B cell (primary cell): ENCODE measurements at regions not wholly inside any gene's neighbourhood (a gene's known extent, or its start where the extent isn't known, plus 50 kb on each side); places are given as distances from the start of the nearest gene placed in this dataset.

Source experiments
- ATAC-seq: fragments of 200-7000 bp; cut with Tn5 transposase; one replicate; pipeline ENCODE4 v1.10.0; 2021; ENCODE audit warnings: low read depth, mild to moderate bottlenecking, moderate number of reproducible peaks, moderate library complexity
- CTCF ChIA-PET: fragments of 350-600 bp; sonication (Branson Sonifier 250); formaldehyde crosslinking; loops from one replicate; lab custom pipeline; 2021; ENCODE audit warnings: antibody characterized with exemption, inconsistent platforms; lab: Charles Lee
- POLR2A ChIA-PET: fragments of 350-600 bp; sonication (Branson Sonifier 250); formaldehyde crosslinking; loops from one replicate; lab custom pipeline; 2021; ENCODE audit warnings: antibody characterized with exemption; lab: Charles Lee
- DNase-seq: peaks from one replicate; pipeline ENCODE4 v3.0.0; 2013
- H2AFZ ChIP-seq: 2 replicates; pipeline ENCODE4 v1.6.1; 2012; ENCODE audit warnings: mild to moderate bottlenecking, low read depth, low read length; ENCODE audit not compliant: insufficient read depth, poor library complexity, severe bottlenecking
- H3K27ac ChIP-seq, 2 donors: 1 replicate in 1 of 2; 2 replicates in 1 of 2; pipeline ENCODE4 v1.5.1; 2012 to 2013; ENCODE audit warnings: low read length in 2 of 2, mild to moderate bottlenecking in 2 of 2, moderate library complexity in 1 of 2
- H3K27me3 ChIP-seq, 4 experiments: fragments of 200-600 bp in 1 of 4; sonication (generic) in 1 of 4; replicated peaks in 1 of 4; 1 replicate in 2 of 4; 2 replicates in 2 of 4; pipeline versions ENCODE4 v1.6.1 to v1.7.0; 2013 to 2016; ENCODE audit warnings: low read length in 3 of 4, mild to moderate bottlenecking in 2 of 4, mixed read lengths in 1 of 4, moderate library complexity in 1 of 4; ENCODE audit not compliant: insufficient read depth in 4 of 4, control insufficient read depth in 3 of 4; ENCODE audit errors: control extremely low read depth in 1 of 4
- H3K36me3 ChIP-seq, 2 experiments: replicated peaks in 1 of 2; 1 replicate in 1 of 2; 2 replicates in 1 of 2; pipeline versions ENCODE4 v1.6.1 to v1.7.1; 2013; ENCODE audit warnings: low read length in 1 of 2; ENCODE audit not compliant: insufficient read depth in 2 of 2, control insufficient read depth in 1 of 2; ENCODE audit errors: control extremely low read depth in 1 of 2, extremely low read depth in 1 of 2
- H3K4me1 ChIP-seq, 2 donors: fragments of 200-600 bp in 1 of 2; sonication (generic) in 1 of 2; 1 replicate in 1 of 2; 2 replicates in 1 of 2; pipeline versions ENCODE4 v1.5.1 to v1.6.1; 2013 to 2017; ENCODE audit warnings: low read length in 2 of 2; ENCODE audit not compliant: control insufficient read depth in 2 of 2, insufficient read depth in 2 of 2
- H3K4me2 ChIP-seq: replicated peaks from 2 replicates; pipeline ENCODE3; 2012; ENCODE audit warnings: mild to moderate bottlenecking, low read depth, low read length; ENCODE audit not compliant: poor library complexity, severe bottlenecking
- H3K4me3 ChIP-seq, 5 experiments: fragments of 200-600 bp in 1 of 5; sonication (generic) in 1 of 5; 1 replicate in 3 of 5; 2 replicates in 2 of 5; pipeline versions ENCODE4 v1.5.1 to v1.7.0; 2011 to 2016; ENCODE audit warnings: low read length in 4 of 5, mild to moderate bottlenecking in 4 of 5, low read depth in 2 of 5, control low read depth in 1 of 5, moderate library complexity in 1 of 5; ENCODE audit not compliant: insufficient read depth in 1 of 5; ENCODE audit errors: control extremely low read depth in 1 of 5, extremely low read depth in 1 of 5
- H3K79me2 ChIP-seq: fragments of 200-600 bp; sonication (generic); one replicate; pipeline ENCODE4 v1.6.0; 2016; ENCODE audit warnings: low read length; ENCODE audit not compliant: control insufficient read depth, insufficient read depth
- H3K9ac ChIP-seq: fragments of 200-600 bp; sonication (generic); 2 replicates; pipeline ENCODE4 v1.6.1; 2017; ENCODE audit warnings: mild to moderate bottlenecking, low read length, moderate library complexity
- H3K9me3 ChIP-seq, 3 donors: one replicate each; pipeline versions ENCODE4 v1.6.1 to v1.7.1; 2013; ENCODE audit warnings: low read length in 2 of 3; ENCODE audit not compliant: control insufficient read depth in 2 of 3, insufficient read depth in 1 of 3; ENCODE audit errors: control extremely low read depth in 1 of 3
- H4K20me1 ChIP-seq: 2 replicates; pipeline ENCODE4 v1.6.0; 2012; ENCODE audit warnings: mild to moderate bottlenecking, low read length; ENCODE audit not compliant: insufficient read depth, control insufficient read depth, poor library complexity, severe bottlenecking
- H3K27ac Mint-ChIP-seq: one replicate; pipeline ENCODE4 v1.8.0; 2021; ENCODE audit warnings: mixed read lengths
- H3K27me3 Mint-ChIP-seq: one replicate; pipeline ENCODE4 v1.8.0; 2021; ENCODE audit warnings: mixed read lengths
- H3K4me1 Mint-ChIP-seq: one replicate; pipeline ENCODE4 v1.8.0; 2021; ENCODE audit warnings: mixed read lengths
- H3K4me3 Mint-ChIP-seq: one replicate; pipeline ENCODE4 v1.8.0; 2021; ENCODE audit warnings: mixed read lengths
- H3K9me3 Mint-ChIP-seq: one replicate; pipeline ENCODE4 v1.8.0; 2022; ENCODE audit warnings: mixed read lengths; ENCODE audit not compliant: insufficient read depth
- EZH2 ChIP-seq: IDR thresholded peaks from 2 replicates; pipeline ENCODE4 v1.6.1; 2012; ENCODE audit warnings: borderline replicate concordance, low read depth, mild to moderate bottlenecking, moderate library complexity, low read length; ENCODE audit not compliant: insufficient read depth, poor library complexity, severe bottlenecking
- WGBS: methylation state at CpG from one replicate; pipeline ENCODE4 v1.1.5; 2013; ENCODE audit warnings: missing lambda C conversion rate; ENCODE audit not compliant: insufficient coverage; 5-methylcytosine and 5-hydroxymethylcytosine counted together
- intact Hi-C: fragments of 100-400 bp; cut with micrococcal nuclease; formaldehyde crosslinking; loops from one replicate; pipeline ENCODE4 v1.10.0; 2022
- TF ChIP-seq, protein P1 (sequence below): fragments of 200-600 bp; IDR thresholded peaks from one replicate; pipeline ENCODE4 v1.8.0; 2022; ENCODE audit warnings: antibody characterized with exemption, mild to moderate bottlenecking

DNA sequence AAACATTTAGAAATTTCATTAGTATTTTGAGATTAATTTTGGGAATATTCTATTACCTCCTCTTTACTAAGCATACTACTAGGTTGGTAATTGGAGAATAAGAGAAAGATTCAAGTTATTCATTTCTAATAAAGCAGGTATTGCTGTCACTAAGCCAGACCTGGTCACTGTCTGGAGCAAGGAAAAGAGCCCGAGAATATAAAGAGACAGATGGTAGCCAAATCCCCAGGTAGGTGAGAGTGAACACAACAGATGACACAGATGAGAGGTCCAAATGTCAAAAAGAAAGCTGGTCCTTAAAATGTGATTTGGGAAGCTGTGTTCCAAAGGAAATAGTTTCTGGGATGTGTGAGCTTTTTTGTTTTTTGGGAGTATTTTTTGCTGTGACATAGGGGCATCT, 128.6 kb downstream of the ZNF100 start:
- Histone ChIP-seq H3K9ac (no peak overlapping the region), H3K4me1 (no peaks in the 10 kb centered on the region), H2AFZ (no peak overlapping the region), H4K20me1 (no peaks in the 10 kb centered on the region), H3K4me3 (no peak overlapping the region), H3K9me3 (peaks cover 0 to 18% (median 0%) of the 10 kb centered on the region in 3 donors), H3K36me3 (no peaks in the 10 kb centered on the region), H3K79me2 (no peaks in the 10 kb centered on the region), H3K4me2 (no peak overlapping the region), H3K27me3 (no peaks in the 10 kb centered on the region), H3K27ac (no peak overlapping the region)
- DNase-seq (no peak), ATAC-seq (no peak)
- Mint-ChIP-seq H3K27me3 (no peaks in the 10 kb centered on the region), H3K9me3 (peaks cover 11% of the 10 kb centered on the region), H3K4me3 (no peak overlapping the region), H3K27ac (no peak overlapping the region), H3K4me1 (no peaks in the 10 kb centered on the region)
- CTCF ChIA-PET: no interaction called here
- WGBS: 78% methylated on average over 1 of the region's 1 CpG
- intact Hi-C loops: no loop called here
- POLR2A ChIA-PET: no interaction called here
- TF ChIP-seq, protein P1, sequence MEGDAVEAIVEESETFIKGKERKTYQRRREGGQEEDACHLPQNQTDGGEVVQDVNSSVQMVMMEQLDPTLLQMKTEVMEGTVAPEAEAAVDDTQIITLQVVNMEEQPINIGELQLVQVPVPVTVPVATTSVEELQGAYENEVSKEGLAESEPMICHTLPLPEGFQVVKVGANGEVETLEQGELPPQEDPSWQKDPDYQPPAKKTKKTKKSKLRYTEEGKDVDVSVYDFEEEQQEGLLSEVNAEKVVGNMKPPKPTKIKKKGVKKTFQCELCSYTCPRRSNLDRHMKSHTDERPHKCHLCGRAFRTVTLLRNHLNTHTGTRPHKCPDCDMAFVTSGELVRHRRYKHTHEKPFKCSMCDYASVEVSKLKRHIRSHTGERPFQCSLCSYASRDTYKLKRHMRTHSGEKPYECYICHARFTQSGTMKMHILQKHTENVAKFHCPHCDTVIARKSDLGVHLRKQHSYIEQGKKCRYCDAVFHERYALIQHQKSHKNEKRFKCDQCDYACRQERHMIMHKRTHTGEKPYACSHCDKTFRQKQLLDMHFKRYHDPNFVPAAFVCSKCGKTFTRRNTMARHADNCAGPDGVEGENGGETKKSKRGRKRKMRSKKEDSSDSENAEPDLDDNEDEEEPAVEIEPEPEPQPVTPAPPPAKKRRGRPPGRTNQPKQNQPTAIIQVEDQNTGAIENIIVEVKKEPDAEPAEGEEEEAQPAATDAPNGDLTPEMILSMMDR: no peak
- TF ChIP-seq EZH2: no peak

DNA sequence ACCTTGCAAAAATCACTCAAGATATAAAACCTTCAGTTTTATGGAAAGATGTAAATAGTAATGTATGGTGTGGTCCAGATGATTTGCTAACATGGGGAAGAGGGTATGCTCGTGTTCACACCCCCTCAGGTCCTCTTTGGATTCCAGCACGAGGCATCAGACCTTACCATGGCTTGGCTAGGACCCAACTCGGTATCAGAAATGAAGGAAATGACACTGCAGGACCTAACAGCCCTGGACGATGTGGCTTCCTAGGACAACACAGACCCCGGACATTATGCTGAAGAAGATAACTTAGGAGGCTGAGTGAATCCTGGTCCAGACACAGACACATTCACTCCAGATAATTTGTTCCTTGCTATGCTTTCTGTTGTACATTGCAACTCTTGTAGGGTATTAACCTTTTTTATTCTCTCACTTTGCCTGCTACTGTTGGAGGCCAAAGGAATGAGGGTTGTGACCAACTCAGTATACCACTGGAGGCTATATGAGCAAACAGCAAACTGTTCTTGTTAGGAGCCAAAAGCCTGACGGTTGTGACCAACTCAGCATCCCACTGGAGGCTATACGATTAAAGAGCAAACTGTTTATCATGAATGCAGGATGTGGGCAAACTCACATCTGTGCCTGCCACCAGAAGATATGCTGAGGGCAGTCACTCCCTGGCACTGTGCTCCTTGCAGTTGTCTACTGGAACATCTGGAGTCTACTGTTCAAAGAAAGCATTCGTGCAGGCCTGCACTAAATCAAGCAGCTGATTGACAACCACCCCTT, 121.7 kb downstream of the ZNF429 start:
- Mint-ChIP-seq H3K4me3 (no peak overlapping the region), H3K27me3 (no peaks in the 10 kb centered on the region), H3K4me1 (no peaks in the 10 kb centered on the region), H3K9me3 (peaks cover 2% of the 10 kb centered on the region), H3K27ac (no peak overlapping the region)
- CTCF ChIA-PET: no interaction called here
- intact Hi-C loops: no loop called here
- TF ChIP-seq, protein P1: no peak
- no peak for TF ChIP-seq EZH2
- H3K4me1 ChIP-seq: no peaks in the 10 kb centered on the region
- POLR2A ChIA-PET: no interaction called here
- H2AFZ ChIP-seq: no peak overlapping the region
- 64% methylated on average over 7 of the region's 8 CpGs for WGBS
- H3K36me3 ChIP-seq: no peaks in the 10 kb centered on the region
- no peak for ATAC-seq
- no peaks in the 10 kb centered on the region for H3K79me2 ChIP-seq
- H4K20me1 ChIP-seq: no peaks in the 10 kb centered on the region
- no peak overlapping the region for H3K4me2 ChIP-seq
- H3K27me3 ChIP-seq: no peaks in the 10 kb centered on the region
- peaks cover 0 to 4% (median 0%) of the 10 kb centered on the region in 3 donors for H3K9me3 ChIP-seq
- no peak overlapping the region for H3K4me3 ChIP-seq
- DNase-seq: no peak
- no peak overlapping the region for H3K9ac ChIP-seq
- no peak overlapping the region for H3K27ac ChIP-seq
